ENCODE measurements at regions not wholly inside any gene's neighbourhood (a gene's known extent, or its start where the extent isn't known, plus 50 kb on each side); places are given as distances from the start of the nearest gene placed in this dataset.

DNA sequence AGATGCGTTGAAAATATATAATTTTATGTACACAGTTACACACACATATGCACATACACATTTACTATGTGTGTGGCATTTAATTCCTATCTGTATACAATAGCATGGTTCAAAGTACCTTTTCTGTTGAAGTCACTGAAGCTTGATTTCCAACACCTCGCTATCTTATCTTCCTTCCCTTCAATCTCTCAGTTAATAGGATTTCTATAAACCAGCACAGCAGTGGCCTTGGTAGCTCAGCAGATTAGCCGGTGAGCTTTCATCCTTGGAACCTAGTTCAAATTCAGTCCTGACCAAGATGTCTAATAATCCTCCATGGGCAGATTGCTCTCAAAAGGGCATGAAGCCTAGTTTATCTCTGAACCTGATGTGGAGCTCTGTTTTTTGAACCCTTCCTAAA is 2389.5 kb downstream of the MAT2B start:
- in situ Hi-C loops (cut with MboI; ENCODE audit: low sequenced_read_pairs in 4 of 4) (no loop called here), intact Hi-C loops (cut with DNase I; ENCODE audit: low total_unique reads) (no loop called here)
- H3K36me3 ChIP-seq: no peaks in the 10 kb centered on the region
- ATAC-seq: no peak
- TF ChIP-seq CTCF (IDR thresholded peaks at IDR 0.05 in 4 of 5, conservative IDR thresholded peaks at IDR 0.05 in 1 of 5) (no peak), POLR2A (IDR thresholded peaks at IDR 0.05) (no peak)
- H3K27ac ChIP-seq: no peak overlapping the region
- no peak for DNase-seq
- no peaks in the 10 kb centered on the region for H3K27me3 ChIP-seq
- H3K4me1 ChIP-seq: no peaks in the 10 kb centered on the region
- H3K4me3 ChIP-seq: no peak overlapping the region
- no peaks in the 10 kb centered on the region for H3K9me3 ChIP-seq

GRCh38 chr5:165903835-165904234 is 2387.6 kb upstream of the WWC1 start:
- Histone ChIP-seq H3K4me3 (no peak overlapping the region), H3K9me3 (no peaks in the 10 kb centered on the region), H3K27ac (no peak overlapping the region), H3K27me3 (no peaks in the 10 kb centered on the region), H3K36me3 (no peaks in the 10 kb centered on the region), H3K4me1 (no peaks in the 10 kb centered on the region)
- in situ Hi-C loops (cut with MboI; ENCODE audit: low sequenced_read_pairs in 4 of 4): no loop called here
- DNase-seq: no peak
- intact Hi-C loops (cut with DNase I; ENCODE audit: low total_unique reads): no loop called here
- no peak for ATAC-seq
- TF ChIP-seq POLR2A (IDR thresholded peaks at IDR 0.05): no peak
- TF ChIP-seq CTCF (IDR thresholded peaks at IDR 0.05 in 4 of 5, conservative IDR thresholded peaks at IDR 0.05 in 1 of 5): no peak

DNA sequence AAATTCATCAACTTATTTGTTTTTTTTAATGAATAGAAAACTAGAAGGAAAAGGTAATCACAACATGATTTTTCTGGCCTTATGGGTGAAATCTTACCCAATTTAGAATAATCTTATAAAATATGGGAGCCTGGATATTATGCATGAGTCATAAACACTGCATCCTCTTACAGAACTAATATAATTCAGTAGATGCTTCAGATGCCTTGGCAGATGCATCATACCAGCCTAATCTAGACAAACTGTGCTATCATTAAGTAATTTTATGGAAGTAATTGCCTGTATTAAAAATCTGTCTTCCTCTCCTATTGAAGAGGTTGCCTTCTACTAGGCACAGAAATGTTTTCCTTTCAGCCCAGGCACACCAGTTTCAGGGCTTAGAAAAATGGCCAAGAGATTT is 2384.6 kb upstream of the WWC1 start:
- intact Hi-C loops (cut with DNase I; ENCODE audit: low total_unique reads) (no loop called here), in situ Hi-C loops (cut with MboI; ENCODE audit: low sequenced_read_pairs in 4 of 4) (no loop called here)
- Histone ChIP-seq H3K27me3 (no peaks in the 10 kb centered on the region), H3K27ac (no peak overlapping the region), H3K36me3 (no peaks in the 10 kb centered on the region), H3K4me3 (no peak overlapping the region), H3K4me1 (no peaks in the 10 kb centered on the region), H3K9me3 (no peaks in the 10 kb centered on the region)
- no peak for DNase-seq
- TF ChIP-seq CTCF (IDR thresholded peaks at IDR 0.05 in 4 of 5, conservative IDR thresholded peaks at IDR 0.05 in 1 of 5) (no peak), POLR2A (IDR thresholded peaks at IDR 0.05) (no peak)
- no peak for ATAC-seq

DNA sequence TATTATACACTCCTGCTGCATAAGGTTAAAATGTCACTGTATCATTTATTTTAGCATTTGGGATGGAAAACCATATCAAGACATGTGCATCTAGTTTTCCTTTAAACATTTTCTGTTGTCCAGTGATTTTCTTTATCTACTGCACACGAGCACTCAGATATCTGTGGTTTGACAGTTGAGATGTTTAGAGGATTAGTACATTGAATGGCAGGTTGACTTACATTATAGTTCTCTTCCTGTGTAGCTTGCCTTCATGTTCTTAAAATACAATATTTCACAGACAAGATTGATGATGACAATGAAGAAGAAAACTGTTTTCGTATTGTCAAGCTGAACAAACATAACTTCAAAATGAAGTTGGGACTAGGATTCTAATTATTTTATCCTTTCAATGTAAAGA is 2378.4 kb upstream of the WWC1 start:
- no peaks in the 10 kb centered on the region for H3K9me3 ChIP-seq
- in situ Hi-C loops (cut with MboI; ENCODE audit: low sequenced_read_pairs in 4 of 4): no loop called here
- H3K27ac ChIP-seq: no peak overlapping the region
- no peaks in the 10 kb centered on the region for H3K4me1 ChIP-seq
- H3K4me3 ChIP-seq: no peak overlapping the region
- DNase-seq (no peak), ATAC-seq (no peak)
- no peaks in the 10 kb centered on the region for H3K36me3 ChIP-seq
- TF ChIP-seq POLR2A (IDR thresholded peaks at IDR 0.05): no peak
- TF ChIP-seq CTCF (IDR thresholded peaks at IDR 0.05 in 4 of 5, conservative IDR thresholded peaks at IDR 0.05 in 1 of 5): no peak
- no peaks in the 10 kb centered on the region for H3K27me3 ChIP-seq
- intact Hi-C loops (cut with DNase I; ENCODE audit: low total_unique reads): no loop called here

DNA sequence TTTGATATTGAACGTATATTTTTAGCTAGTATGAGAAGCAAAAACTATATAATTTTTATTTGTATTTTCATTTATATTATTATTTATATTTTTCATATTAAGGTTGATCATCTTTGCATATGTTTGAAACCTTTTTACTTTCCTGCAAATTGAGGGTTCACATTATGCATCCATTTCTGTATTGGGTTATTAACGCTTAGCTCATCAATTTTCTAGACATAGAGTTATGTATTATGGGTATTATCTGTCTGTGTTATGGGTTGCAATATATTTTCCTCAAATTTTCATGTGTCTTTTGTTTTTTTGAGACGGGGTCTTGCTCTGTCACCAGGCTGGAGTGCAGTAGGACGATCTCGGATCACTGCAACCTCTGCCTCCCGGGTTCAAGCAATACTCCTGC is 2377.0 kb upstream of the WWC1 start:
- no peaks in the 10 kb centered on the region for H3K9me3 ChIP-seq
- no peak for DNase-seq
- no peak overlapping the region for H3K27ac ChIP-seq
- no peaks in the 10 kb centered on the region for H3K27me3 ChIP-seq
- no peak for TF ChIP-seq CTCF (IDR thresholded peaks at IDR 0.05 in 4 of 5, conservative IDR thresholded peaks at IDR 0.05 in 1 of 5)
- TF ChIP-seq POLR2A (IDR thresholded peaks at IDR 0.05): no peak
- no peaks in the 10 kb centered on the region for H3K36me3 ChIP-seq
- H3K4me3 ChIP-seq: no peak overlapping the region
- no peak for ATAC-seq
- H3K4me1 ChIP-seq: no peaks in the 10 kb centered on the region
- intact Hi-C loops (cut with DNase I; ENCODE audit: low total_unique reads) (no loop called here), in situ Hi-C loops (cut with MboI; ENCODE audit: low sequenced_read_pairs in 4 of 4) (no loop called here)

Measured in gastrocnemius medialis (tissue), 4 donors.